Inflammatory macrophage (primary cell): ENCODE measurements at regions not wholly inside any gene's neighbourhood (a gene's known extent, or its start where the extent isn't known, plus 50 kb on each side); places are given as distances from the start of the nearest gene placed in this dataset.
"Not testable (repeated sequence)": the region's sequence is repeated elsewhere in the genome, so short reads cannot be mapped to it uniquely, and the experiment has no call there.

Source experiments
- DNase-seq, 2 donors: peaks; one replicate each; pipeline ENCODE4 v3.0.0-alpha.2; 2020 to 2022

DNA sequence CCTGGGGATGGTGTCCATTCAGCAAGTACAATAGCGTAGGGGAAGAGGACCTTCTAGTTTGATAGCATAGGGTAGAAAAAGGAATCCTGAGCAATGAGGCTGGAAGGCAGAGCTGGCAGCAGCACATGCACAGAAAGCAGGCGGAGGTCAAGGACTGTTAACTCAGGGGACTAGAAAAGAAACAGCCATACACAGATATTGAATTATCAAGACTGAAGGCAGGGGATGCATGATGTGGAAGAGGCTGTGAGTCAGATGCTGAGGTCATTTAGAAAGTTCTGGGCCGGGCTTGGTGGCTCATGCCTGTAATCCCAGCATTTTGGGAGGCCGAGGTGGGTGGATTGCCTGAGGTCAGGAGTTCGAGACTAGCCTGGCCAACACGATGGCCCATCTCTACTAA is 65.6 kb downstream of the OPTC start:
- DNase-seq: peak in 1 of 2 donors; percentile 40

- DNase-seq: not testable (repeated sequence)
Observed at GRCh38 chr1:203561761-203562160, 64.9 kb upstream of the ATP2B4 start.

DNA sequence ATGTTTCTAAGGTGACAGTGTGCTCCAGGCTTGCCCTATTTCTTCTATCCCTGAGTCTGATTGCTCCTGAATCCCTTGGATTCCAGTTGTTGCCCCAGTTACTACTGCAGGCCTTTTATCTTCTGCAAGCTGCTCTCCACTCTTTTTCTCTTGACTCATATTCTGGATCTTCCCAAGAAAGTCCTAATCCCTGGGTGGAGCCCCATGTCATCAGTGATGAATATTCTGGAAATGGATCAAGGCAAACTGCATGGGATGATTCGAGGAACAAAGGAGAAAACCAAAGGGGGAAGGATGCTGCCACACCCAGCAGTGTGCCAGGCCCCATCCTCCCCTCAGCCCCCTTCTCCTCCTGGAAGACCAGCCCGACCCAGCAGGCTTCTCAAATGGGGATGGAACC is 63.3 kb upstream of the ATP2B4 start:
- DNase-seq: no peak

DNA sequence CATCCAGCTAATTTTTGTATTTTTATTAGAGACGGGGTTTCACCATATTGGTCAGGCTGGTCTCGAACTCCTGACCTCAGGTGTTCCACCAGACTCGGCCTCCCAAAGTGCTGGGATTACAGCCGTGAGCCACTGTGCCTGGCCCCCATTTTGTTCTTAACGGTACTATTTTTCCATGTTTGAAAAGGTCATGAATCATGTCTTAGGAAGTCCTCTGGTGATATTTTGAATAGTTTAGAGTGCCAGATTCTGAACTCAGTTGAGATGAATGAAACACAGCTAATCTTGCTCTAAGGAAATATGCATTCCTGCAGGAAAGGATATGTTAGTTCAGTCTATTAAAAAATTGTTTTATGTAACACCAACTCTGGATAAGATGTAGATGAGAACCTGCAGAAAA is 62.6 kb upstream of the ATP2B4 start:
- DNase-seq: no peak

- DNase-seq: no peak
Observed at GRCh38 chr1:203565049-203565448, 61.6 kb upstream of the ATP2B4 start.

- no peak for DNase-seq
Observed at GRCh38 chr1:203565981-203566380, 60.7 kb upstream of the ATP2B4 start.

- DNase-seq: not testable (repeated sequence)
Observed at GRCh38 chr1:203566966-203567365, 59.7 kb upstream of the ATP2B4 start.

- DNase-seq: no peak
Observed at GRCh38 chr1:203567596-203567995, 59.0 kb upstream of the ATP2B4 start.

DNA sequence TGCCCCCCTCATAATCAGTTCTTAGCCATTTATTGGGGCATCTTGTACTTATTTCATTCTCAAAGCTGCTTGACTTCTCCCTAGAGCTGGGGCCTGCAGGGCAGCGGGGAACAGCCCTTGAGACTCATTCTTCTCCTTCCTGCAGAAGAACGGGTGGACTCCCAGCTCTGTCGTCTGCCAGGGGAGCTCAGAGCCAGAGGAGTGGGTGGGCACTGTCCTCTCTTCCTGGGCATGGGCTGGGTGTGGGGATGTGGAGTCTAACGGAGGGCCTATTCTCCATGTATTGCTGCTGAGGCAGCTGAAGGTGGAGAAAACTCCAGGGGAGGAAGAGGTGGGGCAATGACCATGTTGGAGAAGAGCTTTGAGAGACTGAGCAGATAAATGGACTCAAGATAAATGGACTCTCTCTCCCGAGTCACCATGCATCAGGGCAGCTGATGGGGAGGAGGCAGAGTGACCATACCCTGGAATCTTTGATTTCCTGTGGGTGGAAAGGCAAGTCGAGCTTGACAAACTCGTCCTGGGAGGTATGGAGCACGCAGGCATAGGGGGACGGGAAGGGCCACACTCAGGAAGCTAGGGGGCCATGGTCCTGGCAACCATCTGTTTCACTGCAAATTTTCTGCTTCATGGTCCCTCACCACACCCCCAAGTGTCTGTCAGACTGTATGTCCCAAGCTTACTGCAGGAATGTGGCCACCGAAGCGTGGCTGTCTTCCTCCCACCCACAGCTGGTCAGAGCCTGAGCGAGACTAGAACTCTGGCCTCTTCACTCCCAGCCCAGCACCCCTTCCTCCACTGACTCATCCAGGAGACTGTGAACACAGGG is 56.9 kb upstream of the ATP2B4 start:
- peak in 1 of 2 donors; percentile 20 for DNase-seq

GRCh38 chr1:203570805-203571204 is 55.8 kb upstream of the ATP2B4 start:
- no peak for DNase-seq

DNA sequence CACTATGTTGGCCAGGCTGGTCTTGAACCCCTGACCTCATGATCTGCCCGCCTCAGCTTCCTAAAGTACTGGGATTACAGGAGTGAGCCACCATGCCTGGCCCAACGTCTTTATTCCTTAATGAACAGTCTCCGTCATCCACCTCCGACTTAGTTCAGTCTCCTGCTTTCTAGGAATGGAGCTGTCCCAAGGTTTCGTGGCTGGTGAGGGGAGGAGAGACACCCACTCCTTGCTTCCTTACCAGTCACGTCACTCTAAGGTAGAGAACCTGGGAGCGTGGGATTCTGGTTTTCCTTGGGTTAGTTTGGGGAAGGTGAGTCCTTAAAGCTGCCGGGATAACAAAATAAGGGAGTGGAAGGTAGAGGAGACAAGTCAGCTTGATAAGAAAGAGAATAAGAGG is 55.0 kb upstream of the ATP2B4 start:
- DNase-seq: no peak

DNA sequence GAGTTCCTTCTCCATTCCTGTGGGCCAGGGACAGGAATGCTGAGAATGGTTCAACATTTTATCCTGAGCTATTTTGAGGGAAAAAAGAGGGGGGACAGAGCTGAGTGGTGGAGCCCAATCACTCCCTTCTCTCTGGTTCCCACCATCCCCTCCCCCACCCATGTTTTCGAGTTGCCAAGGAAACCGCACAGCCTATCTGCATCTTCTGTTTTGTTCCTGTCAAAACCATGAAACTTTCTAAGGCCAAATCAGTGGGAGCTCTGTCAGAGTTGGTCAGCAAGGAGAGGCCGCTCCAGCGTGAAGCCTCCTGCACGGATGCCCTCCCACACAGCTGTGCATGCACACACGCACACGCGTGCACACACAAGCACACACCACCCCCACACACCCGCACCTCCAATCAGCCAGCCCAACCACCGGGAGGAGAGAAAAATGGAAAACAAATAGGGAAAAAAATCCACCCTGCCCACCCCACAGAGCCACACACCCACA is 54.5 kb upstream of the ATP2B4 start:
- DNase-seq: no peak

DNA sequence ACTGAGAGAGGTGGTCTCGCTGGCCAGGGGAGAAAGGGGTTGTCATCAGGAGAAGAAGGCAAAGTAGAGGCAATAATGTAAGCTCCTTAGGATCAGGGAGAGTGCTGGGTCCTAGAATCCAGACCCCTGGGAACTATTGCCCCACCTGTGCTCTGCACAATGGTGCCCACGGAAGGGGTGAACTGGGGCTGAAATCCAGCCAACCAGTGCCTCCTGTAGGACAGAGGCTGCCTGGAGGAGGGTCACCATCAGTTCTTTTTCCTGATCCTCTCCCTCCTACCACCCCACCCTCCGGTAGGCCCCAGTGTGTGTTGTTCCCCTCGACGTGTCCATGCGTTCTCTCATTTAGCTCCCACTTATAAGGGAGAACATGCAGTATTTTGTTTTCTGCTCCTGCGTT is 52.9 kb upstream of the ATP2B4 start:
- DNase-seq: no peak
